Neural progenitor cell (in vitro differentiated cells): ENCODE measurements at regions not wholly inside any gene's neighbourhood (a gene's known extent, or its start where the extent isn't known, plus 50 kb on each side); places are given as distances from the start of the nearest gene placed in this dataset.

Experiments used
- EZH2 ChIP-seq: fragments of 200-600 bp; sonication (generic); IDR thresholded peaks from 2 replicates; pipeline ENCODE4 v1.6.1; 2017; ENCODE audit warnings: antibody characterized with exemption, mild to moderate bottlenecking, moderate library complexity
- TF ChIP-seq, protein P1 (sequence below): fragments of 200-600 bp; sonication (generic); IDR thresholded peaks from 2 replicates; pipeline ENCODE4 v1.5.1; 2017; ENCODE audit warnings: antibody characterized with exemption, mild to moderate bottlenecking

DNA sequence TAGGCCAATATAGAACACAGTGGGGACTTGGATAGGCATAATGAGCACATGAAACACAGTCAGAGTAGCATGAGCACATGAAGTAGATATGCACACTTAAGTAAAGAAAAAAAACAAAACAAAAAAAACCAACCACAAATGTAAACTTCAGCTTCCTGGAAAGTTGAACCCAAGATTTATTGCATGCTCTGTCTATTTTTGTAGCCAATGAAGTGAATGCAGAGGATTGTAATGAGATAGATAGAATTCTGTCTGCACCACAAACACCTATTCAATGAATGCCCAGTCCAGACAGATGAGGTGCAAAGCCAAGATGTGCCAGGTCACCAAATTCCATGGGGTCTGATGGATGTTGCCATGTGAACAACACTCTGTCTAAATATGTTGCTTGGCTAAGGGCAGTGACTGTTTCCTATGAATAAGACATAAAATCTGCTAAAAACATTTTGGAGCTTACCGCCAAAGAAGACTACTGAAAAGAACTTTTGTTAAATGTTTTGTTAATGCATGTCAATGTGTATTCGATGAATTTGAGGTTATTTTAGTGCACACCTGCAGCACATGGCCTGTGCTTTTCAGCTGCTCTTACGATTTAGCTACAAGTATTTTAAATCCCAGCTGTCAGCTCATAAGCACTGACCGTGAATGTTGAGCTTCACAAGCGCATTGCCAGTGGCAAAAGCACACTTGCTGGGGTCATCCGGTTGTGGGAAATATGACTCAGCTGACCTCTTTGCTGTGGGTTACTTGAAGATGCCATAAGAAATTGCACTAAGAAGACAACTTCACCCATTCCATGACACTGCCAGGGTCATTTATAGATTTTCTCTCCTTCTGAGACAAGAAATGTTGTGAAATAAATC, 374.8 kb upstream of the GNPDA2 start:
- TF ChIP-seq EZH2, result no peak
- TF ChIP-seq, protein P1, sequence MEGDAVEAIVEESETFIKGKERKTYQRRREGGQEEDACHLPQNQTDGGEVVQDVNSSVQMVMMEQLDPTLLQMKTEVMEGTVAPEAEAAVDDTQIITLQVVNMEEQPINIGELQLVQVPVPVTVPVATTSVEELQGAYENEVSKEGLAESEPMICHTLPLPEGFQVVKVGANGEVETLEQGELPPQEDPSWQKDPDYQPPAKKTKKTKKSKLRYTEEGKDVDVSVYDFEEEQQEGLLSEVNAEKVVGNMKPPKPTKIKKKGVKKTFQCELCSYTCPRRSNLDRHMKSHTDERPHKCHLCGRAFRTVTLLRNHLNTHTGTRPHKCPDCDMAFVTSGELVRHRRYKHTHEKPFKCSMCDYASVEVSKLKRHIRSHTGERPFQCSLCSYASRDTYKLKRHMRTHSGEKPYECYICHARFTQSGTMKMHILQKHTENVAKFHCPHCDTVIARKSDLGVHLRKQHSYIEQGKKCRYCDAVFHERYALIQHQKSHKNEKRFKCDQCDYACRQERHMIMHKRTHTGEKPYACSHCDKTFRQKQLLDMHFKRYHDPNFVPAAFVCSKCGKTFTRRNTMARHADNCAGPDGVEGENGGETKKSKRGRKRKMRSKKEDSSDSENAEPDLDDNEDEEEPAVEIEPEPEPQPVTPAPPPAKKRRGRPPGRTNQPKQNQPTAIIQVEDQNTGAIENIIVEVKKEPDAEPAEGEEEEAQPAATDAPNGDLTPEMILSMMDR, result no peak
